Nucleus accumbens (tissue), 56 donors: ENCODE measurements at regions not wholly inside any gene's neighbourhood (a gene's known extent, or its start where the extent isn't known, plus 50 kb on each side); places are given as distances from the start of the nearest gene placed in this dataset.
"Not testable (repeated sequence)": the region's sequence is repeated elsewhere in the genome, so short reads cannot be mapped to it uniquely, and the experiment has no call there.

ENCODE experiments used
- DNase-seq, 56 donors: peaks; one replicate each; lab custom pipeline; 2025; lab: John Stamatoyannopoulos, UW

DNA sequence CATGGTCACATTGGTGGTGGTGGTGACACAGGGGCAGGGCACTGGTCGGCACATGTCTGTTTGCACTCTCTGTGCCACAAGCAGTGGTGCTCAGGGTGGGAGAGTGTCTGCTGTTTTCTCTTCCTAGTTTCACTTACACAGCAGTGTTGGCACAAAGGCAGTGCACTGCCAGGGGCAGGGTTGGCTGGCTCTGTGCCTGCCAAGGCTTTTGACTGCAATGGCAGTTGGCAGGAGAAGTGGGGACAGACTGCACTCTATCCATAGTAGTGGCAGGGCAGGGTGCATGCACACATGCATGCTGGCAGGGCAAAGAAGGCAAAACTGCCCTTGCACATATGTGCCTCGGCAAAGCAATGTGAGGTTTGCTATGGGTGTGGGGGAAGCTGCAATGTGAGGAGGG is 635.9 kb downstream of the SUCLG1 start:
- no peak for DNase-seq

DNA sequence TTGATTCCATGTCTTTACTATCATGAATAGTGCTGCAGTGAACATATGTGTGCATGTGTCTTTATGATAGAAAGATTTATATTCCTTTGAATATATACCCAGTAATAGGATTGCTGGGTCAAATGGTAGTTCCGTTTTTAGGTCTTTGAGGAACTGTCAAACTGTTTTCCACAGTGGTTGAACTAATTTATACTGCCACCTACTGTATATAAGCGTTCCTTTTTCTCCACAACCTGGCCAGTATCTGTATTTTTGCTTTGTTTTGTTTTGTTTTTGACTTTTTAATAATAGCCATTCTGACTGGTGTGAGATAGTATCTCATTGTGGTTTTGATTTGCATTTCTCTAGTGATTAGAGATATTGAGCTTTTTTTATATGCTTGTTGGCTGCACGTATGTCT is 641.6 kb downstream of the SUCLG1 start:
- no peak for DNase-seq

DNA sequence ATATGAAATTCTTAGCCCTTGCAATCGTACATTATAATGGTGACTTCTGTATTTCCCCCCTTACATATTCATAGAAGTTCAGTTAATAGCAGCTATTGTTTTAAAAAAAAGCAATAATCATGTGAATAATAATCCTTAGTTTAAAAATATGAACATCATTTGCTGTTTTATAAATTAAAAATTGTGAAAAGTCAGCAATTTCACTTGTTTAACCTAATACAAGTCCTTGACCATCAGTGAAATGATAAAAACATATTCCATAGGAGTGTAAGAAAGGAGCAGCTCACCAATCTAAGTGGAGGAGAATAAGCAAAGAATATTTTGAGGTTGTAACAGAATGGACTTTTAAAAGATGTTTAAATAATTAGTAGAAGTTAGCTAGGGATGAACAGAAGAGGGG is 650.2 kb downstream of the SUCLG1 start:
- no peak for DNase-seq

DNA sequence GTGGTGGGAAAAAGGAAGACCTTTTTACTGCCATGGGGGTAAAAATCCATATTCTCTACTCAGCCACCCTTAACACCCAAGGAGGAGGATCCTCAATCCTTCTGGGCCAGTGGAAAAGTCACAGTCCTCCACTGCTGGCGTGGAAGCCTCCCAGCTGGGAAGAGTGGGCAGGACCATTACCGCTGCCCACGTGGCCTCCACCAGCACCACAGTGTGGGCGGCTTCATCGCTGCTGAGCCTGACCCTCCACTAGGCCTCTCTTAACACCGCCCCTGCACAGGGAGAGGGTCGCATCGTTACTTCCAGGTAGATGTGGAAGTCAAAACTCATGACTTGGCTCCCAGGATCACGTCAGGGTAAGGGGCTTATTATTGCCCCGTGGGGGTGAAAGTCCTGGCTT is 656.5 kb downstream of the SUCLG1 start:
- DNase-seq, result no peak

DNA sequence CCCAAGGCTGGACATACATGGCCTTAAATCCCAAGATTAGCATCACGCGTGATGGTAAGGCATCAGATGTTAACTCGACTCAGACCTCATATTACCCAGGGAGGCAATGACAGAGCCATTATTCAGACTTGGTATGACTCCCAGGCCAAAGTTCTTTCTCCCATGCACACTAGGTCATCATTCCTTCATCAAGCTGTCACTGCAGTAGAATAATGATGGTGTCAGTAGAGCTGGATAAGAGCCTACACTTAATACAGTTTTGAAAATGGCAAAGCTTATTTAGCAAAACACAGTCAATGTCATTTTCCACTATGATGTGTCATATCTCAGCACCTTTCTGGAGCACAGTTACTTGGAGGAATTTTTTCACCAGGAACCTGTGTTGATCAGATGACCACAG is 663.3 kb downstream of the SUCLG1 start:
- no peak for DNase-seq

DNA sequence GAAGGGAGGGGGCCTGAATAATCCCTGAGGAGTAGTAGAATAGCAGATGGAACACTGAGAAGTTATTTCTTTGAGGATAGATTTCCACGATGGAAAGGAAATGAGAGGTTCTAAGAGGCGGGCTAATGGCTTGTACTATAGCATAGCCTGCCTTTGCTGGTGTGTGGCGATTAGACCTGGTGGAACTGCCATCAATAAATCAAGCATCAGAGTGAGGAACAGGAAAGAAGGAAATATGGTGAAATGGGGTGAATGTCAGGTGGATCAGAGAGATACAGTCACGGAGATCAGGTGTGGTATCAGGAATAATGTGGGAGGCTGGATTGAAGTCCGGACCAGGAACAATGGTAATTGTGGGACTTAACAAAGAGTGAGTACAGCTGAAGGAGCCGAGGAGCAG is 668.6 kb downstream of the SUCLG1 start:
- not testable (repeated sequence) for DNase-seq

DNA sequence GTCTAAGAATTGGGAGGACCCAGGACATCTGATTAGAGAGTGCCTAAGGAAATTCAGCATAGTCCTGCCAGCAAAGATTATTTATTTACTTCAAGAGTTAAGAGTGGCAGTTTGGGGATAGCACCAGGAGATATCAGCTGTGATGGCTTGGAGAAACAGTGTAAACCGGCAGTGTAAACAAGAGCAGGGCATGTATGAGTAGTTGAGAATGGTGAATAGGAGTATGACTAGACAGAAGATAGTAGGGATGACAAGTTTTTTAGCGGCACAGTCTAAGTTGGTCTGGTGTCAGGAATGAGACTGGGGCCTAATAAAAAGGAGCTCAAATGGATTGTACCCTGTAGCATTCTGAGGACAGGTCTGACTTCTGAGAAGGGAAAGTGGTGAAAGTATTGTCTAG is 669.4 kb downstream of the SUCLG1 start:
- DNase-seq, result not testable (repeated sequence)

DNA sequence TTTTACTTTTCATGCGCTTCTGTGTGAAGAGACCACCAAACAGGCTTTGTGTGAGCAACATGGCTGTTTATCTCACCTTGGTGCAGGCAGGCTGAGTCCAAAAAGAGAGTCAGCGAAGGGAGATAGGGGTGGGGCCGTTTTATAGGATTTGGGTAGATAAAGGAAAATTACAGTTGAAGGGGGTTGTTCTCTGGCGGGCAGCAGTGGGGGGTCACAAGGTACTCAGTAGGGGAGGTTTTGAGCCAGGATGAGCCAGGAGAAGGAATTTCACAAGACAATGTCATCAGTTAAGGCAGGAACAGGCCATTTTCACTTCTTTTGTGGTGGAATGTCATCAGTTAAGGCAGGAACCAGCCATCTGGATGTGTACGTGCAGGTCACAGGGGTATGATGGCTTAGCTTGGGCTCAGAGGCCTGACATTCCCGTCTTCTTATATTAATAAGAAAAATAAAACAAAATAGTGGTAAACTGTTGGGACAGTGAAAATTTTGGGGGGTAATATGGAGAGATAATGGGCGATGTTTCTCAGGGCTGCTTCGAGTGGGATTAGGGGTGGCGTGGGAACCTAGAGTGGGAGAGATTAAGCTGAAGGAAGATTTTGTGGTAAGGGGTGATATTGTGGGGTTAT is 670.0 kb downstream of the SUCLG1 start:
- DNase-seq, result not testable (repeated sequence)

DNA sequence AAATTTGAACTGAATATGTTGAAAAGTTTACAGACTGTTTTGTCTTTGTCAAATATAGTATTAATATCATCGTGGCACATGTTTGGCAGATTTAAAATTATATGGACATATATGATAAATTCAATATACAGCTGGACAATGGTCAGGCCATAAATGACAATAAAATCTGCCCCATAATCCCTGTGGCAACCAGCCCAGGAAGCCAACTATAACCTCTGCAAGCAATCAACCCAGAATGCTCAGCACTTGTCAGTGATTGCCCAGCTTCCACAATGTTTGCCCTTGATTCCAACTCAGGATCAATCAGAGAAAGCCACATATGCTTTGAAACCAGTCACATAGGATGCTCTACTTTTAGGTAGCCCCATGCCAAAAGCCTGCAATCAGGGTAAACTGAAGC is 671.9 kb downstream of the SUCLG1 start:
- DNase-seq, result no peak

DNA sequence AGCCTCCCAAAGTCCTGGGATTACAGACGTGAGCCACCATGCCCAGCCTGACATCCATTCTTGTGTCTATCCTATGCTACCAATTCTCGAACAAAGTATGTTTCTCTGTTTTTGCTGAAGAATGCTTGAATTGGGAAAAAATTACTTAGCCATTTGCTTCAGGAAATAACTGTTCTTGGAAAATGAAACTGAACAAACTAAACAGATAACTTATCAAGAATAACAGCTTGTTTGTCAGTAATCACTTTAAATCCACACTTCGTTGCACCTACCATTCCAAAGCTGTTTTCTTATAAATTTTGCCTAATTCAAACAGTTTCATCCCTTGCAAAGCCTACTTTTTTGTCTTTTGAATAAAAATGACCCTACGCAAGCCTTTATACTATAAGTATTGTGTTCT is 672.9 kb downstream of the SUCLG1 start:
- no peak for DNase-seq

DNA sequence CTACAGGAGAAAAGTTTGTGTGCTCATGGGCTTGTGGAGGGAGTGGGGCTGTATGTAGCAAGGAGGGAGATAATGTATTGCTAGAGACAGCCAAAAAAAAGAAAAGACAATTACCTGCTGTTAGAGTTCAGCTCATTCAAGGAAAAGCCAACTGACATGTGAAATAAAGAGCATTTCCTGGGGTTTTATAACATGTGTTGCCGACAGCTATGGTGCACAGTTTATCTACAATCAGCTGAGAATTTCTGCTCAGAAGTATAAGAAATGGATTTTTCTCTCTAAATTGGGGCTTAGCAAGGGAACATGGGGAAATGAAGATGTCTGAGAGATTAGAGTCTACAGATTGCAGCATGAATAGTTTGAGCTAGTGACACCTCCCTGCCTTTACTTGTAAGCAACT is 674.1 kb downstream of the SUCLG1 start:
- DNase-seq, result no peak

DNA sequence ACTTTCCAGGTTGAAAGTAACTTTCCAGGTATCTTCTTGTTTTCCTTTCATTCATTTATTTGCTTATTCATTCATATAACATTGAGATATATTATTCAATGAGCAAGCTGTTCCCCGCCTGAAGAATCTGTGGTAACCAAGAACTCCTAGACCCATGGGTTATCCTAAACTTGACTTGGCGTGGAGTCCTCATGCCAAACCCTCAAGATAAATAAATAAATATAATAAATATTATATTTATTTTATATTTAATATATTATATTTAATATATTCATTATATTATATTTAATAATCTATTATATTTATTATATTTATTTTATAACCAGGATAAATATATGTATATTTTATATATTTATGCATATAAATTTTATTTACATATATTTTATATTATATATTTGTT is 674.8 kb downstream of the SUCLG1 start:
- DNase-seq, result no peak

DNA sequence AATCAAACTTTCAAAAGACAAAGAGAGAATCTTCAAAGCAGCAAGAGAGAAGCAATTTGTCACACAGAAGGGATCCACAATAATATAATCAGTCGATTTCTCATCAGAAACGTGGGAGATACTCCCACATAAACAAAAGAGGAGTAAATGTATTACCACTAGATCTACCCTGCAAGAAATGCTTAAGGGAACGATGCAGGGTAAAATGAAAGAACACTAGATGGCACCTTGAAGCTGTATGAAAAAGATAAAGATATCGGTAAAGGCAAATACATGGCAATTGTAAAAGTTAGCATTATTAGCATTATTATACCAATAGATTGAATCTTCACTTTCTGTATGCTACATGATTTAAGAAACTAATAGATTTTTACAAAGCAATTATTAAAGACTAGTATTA is 677.0 kb downstream of the SUCLG1 start:
- DNase-seq, result no peak

DNA sequence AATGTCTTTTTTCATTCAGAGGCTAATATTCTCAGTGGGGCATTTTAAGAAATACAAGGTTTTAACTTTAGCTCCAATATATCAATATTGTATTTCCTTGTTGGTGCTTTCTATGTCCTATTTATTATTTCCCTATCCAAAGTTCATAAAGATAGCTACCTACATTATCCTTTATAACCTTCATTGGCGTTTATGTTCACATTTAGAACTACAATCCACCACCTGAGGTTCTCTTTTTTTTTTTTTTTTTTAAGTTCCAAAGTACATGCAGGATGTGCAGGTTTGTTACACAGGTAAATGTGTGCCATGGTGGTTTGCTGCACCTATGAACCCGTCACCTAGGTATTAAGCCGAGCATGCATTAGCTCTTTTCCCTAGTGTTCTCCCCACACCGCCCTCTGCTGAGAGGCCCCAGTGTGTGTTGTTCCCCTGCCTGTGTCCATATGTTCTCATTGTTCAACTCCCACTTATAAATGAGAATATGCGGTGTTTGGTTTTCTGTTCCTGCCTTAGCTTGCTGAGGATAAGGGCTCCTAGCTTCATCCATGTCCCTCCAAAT is 694.6 kb downstream of the SUCLG1 start:
- DNase-seq, result no peak

DNA sequence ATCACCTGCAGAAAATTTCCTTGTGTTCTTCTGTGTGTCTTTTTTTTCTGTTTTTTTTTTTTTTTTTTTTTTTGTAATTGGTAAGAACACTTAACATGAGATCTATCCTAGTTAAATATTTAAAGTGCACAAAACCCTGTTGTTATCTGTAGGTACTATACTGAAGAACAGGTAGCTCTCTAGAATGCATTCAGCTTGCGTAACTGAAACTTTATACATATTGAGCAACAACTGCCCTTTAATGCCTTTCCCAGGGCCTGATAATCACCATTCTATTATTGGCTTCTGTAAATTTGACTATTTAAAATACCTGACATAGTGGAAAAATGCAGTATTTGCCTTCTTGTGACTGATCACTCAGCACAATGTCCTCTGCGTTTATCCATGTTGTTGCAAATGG is 701.8 kb downstream of the SUCLG1 start:
- no peak for DNase-seq

DNA sequence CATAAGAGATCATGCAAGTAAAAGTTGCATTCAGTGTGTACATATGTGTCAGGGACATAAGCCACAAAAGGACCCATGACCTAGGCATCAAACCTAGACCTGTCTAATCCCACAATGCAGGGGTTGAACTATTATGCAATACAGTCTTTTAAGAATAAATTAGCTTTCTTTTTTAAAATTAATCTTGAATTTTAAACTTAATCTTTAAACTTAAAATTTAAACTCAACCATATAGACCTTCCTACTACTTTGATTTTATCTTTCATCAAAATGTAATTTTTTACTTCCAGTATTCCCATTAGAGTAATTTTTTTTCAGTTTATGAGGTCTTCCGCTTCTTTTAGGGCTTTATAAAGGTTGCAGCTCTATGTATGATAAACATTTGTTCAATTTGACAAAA is 702.9 kb downstream of the SUCLG1 start:
- DNase-seq, result no peak

DNA sequence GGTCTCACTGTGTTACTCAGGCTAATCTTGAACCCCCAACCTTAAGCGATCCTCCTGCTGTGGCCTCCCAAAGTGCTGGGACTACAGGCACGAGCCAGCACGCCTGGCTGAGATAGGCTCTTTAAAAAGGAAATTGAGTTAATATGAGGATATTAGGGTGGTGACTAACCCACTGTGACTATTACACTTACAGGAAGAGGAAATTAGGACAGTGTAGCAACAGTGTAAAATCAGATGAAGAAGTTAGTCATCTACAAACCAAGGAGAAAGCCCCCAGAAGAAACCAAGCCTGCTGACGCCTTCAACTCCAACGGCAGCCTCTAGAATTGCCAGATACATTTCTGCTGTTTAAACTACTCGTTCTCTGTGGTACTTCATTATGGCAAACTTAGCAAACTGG is 711.9 kb downstream of the SUCLG1 start:
- no peak for DNase-seq

DNA sequence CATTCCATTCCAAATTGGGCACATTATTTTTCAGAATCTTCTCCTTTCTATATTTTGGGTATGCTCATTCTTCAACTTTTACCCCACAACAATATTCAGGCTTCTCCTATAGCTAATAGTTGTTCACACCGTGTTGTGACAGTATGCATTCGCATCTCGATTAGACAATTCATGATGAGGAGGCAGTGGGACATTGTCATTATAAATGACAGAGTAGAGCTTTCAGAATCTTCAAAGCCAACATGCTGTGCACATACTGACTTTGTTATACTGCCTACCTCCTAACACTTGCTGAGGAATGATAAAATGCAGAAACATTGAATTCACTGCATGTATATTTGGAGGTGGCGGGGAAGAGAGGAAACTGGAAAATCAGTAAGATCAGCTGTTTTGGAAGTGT is 714.2 kb downstream of the SUCLG1 start:
- no peak for DNase-seq

DNA sequence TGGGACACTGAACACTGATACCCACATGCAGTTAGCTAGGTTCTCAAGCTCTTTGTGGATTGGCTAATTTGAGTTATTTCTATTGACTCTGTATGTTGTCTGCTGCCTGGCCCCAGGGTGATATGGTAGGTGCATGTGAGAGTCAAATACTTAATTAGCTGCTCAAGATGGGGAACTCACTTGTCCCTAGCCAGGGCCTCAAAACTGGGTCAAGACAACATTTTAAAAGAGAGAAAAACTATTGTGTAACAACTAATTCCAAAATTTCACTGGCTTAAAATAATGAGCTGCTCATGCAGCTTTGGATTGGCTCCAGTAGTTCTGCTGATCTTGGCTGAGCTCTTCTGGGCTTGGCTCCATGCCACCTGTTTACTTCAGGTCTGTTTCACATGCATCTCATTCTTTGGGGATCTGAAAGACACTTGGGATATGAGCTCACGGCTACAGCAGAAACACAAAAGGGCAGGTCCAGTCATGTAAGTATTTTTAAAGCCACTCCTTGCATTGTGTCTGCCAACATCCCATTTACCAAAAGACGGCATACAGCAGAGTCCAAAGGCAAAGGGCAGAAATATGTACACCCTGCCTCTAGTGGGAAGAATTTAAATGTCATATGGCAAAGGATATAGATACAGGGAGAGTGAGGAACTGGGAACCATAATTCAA is 716.8 kb downstream of the SUCLG1 start:
- DNase-seq, result no peak

DNA sequence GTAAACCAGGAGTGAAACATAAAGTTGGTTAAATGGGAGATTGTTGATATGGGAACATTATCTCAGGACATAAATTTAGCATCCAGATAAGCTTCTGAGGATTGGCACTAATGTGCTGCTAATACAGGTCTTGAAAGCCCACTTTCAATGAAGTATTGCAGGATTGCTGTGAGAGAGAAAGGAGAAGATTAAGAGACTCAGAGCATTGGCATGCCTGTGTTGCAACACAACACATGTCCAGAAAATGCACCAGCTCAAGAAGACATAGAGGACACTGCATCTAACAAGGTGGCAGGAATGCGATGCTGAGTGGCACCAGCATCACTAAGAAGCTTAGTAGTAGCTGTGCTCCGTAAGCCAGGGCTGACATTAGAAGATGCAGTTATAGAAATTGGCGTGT is 728.9 kb downstream of the SUCLG1 start:
- no peak for DNase-seq

DNA sequence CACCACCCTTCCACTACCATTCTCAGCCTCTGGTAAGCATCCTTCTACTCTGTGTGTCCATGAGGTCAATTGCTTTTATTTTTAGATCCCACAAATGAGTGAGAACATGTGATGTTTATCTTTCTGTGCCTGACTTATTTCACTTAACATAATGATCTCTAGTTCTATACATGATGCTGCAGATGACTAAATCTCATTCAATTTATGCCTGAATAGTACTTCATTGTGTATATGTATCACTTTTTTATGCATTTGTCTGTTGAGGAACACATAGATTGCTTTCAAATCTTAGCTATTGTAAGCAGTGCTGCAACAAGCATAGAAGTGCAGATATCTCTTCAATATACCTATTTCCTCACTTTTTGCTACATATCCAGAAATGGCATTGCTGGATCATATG is 733.3 kb downstream of the SUCLG1 start:
- no peak for DNase-seq

DNA sequence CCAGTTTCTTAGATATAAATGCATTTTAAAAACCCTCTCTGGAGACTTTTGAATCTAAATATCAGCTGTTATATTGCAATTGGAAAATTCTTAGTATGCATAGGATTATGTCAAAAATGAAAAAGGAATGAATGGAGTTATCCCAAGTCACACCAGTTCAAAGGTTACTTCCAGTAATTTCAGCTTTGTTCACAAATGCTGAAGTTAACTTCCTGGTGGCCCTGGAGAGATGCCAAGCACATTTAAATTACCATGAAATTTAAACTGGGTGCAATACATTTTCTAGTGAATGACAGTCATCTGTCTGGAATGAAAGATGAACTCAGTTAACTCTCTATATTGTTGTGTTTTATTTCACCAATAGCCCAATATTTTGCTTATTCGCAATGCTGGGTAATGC is 753.9 kb downstream of the SUCLG1 start:
- DNase-seq, result no peak

DNA sequence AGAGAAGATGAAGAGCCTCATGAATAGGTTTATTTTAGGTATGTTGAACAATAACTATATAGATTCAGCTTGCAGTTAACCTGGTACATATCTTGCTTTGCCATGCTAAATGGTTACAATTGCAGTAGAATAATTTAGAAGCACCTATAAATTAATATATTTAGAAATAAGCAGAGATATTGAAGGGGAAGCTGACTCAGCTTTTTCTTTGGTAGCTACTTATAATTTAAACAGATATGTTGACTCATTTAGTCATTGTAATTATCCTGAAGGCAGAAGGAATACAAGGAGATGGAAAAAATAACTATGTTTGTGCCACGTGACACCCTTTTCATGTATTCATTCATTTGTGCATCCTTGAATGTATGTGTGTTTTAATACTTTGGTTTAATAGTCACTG is 755.5 kb downstream of the SUCLG1 start:
- no peak for DNase-seq
